ACC112 (cell line): ENCODE measurements at regions not wholly inside any gene's neighbourhood (a gene's known extent, or its start where the extent isn't known, plus 50 kb on each side); places are given as distances from the start of the nearest gene placed in this dataset.

Experiments used
- H2AFZ ChIP-seq: fragments of 200-600 bp; sonication (generic); one replicate; pipeline ENCODE4 v1.6.0; 2017; ENCODE audit warnings: antibody characterized with exemption, low read length; ENCODE audit not compliant: unreplicated experiment
- H3K27ac ChIP-seq: fragments of 200-600 bp; sonication (generic); 2 replicates; pipeline ENCODE4 v1.5.1; 2014; ENCODE audit warnings: low read depth, mild to moderate bottlenecking, antibody characterized with exemption, low read length, moderate library complexity
- H3K27me3 ChIP-seq: fragments of 200-600 bp; sonication (generic); 2 replicates; pipeline ENCODE4 v1.6.1; 2014; ENCODE audit warnings: mild to moderate bottlenecking, antibody characterized with exemption, low read length, moderate library complexity, mixed read lengths; ENCODE audit not compliant: insufficient read depth
- H3K36me3 ChIP-seq: fragments of 200-600 bp; sonication (generic); 2 replicates; pipeline ENCODE4 v1.6.1; 2016; ENCODE audit warnings: mild to moderate bottlenecking, antibody characterized with exemption, low read length, moderate library complexity, mixed read lengths; ENCODE audit not compliant: insufficient read depth
- H3K4me1 ChIP-seq: fragments of 200-600 bp; sonication (generic); one replicate; pipeline ENCODE4 v1.6.1; 2016; ENCODE audit warnings: low read length, mixed read lengths; ENCODE audit not compliant: insufficient read depth, unreplicated experiment, control insufficient read depth
- H3K4me3 ChIP-seq: fragments of 200-600 bp; sonication (generic); 2 replicates; pipeline ENCODE4 v1.5.1; 2014; ENCODE audit warnings: mild to moderate bottlenecking, low read depth, low read length
- H3K79me2 ChIP-seq: fragments of 200-600 bp; sonication (generic); one replicate; pipeline ENCODE4 v1.6.0; 2016; ENCODE audit warnings: low read length; ENCODE audit not compliant: control insufficient read depth, unreplicated experiment, insufficient read depth

- no peak overlapping the region for H3K27ac ChIP-seq
- H3K36me3 ChIP-seq = no peaks in the 10 kb centered on the region
- H2AFZ ChIP-seq = no peak overlapping the region
- no peaks in the 10 kb centered on the region for H3K79me2 ChIP-seq
- peaks cover 4% of the 10 kb centered on the region for H3K4me1 ChIP-seq
- no peaks in the 10 kb centered on the region for H3K27me3 ChIP-seq
- no peak overlapping the region for H3K4me3 ChIP-seq
Observed at GRCh38 chr2:221671515-221671914, 99.4 kb upstream of the EPHA4 start.

GRCh38 chr2:221662689-221663391, 90.7 kb upstream of the EPHA4 start:
- no peaks in the 10 kb centered on the region for H3K4me1 ChIP-seq
- no peak overlapping the region for H2AFZ ChIP-seq
- no peaks in the 10 kb centered on the region for H3K79me2 ChIP-seq

GRCh38 chr2:221657806-221658205, 85.7 kb upstream of the EPHA4 start:
- Histone ChIP-seq H3K4me3 (no peak overlapping the region), H3K27me3 (no peaks in the 10 kb centered on the region), H3K4me1 (no peaks in the 10 kb centered on the region), H3K36me3 (no peaks in the 10 kb centered on the region), H3K79me2 (no peaks in the 10 kb centered on the region), H2AFZ (no peak overlapping the region), H3K27ac (no peak overlapping the region)

More at GRCh38 chr2:221662689-221663391, 90.7 kb upstream of the EPHA4 start:
- Histone ChIP-seq H3K36me3 (no peaks in the 10 kb centered on the region), H3K27me3 (no peaks in the 10 kb centered on the region), H3K27ac (no peak overlapping the region), H3K4me3 (no peak overlapping the region)

- no peak overlapping the region for H3K27ac ChIP-seq
- no peaks in the 10 kb centered on the region for H3K36me3 ChIP-seq
- H3K79me2 ChIP-seq = no peaks in the 10 kb centered on the region
- H2AFZ ChIP-seq = no peak overlapping the region
- H3K27me3 ChIP-seq = no peaks in the 10 kb centered on the region
- H3K4me1 ChIP-seq = no peaks in the 10 kb centered on the region
- no peak overlapping the region for H3K4me3 ChIP-seq
Observed at GRCh38 chr2:221655300-221655699, 83.2 kb upstream of the EPHA4 start.

GRCh38 chr2:221653182-221653581, 81.1 kb upstream of the EPHA4 start:
- no peaks in the 10 kb centered on the region for H3K4me1 ChIP-seq
- H3K27me3 ChIP-seq = no peaks in the 10 kb centered on the region
- H3K4me3 ChIP-seq = no peak overlapping the region

GRCh38 chr2:221649051-221649775, 77.1 kb upstream of the EPHA4 start:
- Histone ChIP-seq H3K4me3 (no peak overlapping the region), H3K27ac (no peak overlapping the region), H3K27me3 (no peaks in the 10 kb centered on the region), H3K36me3 (no peaks in the 10 kb centered on the region), H2AFZ (no peak overlapping the region), H3K79me2 (no peaks in the 10 kb centered on the region), H3K4me1 (no peaks in the 10 kb centered on the region)

More at GRCh38 chr2:221653182-221653581, 81.1 kb upstream of the EPHA4 start:
- Histone ChIP-seq H2AFZ (no peak overlapping the region), H3K36me3 (no peaks in the 10 kb centered on the region), H3K79me2 (no peaks in the 10 kb centered on the region), H3K27ac (no peak overlapping the region)

GRCh38 chr2:221642447-221642846, 70.3 kb upstream of the EPHA4 start:
- H3K79me2 ChIP-seq = no peaks in the 10 kb centered on the region
- no peak overlapping the region for H3K27ac ChIP-seq
- H3K27me3 ChIP-seq = no peaks in the 10 kb centered on the region
- H3K4me3 ChIP-seq = no peak overlapping the region
- no peak overlapping the region for H2AFZ ChIP-seq
- H3K4me1 ChIP-seq = no peaks in the 10 kb centered on the region
- H3K36me3 ChIP-seq = no peaks in the 10 kb centered on the region

- Histone ChIP-seq H3K79me2 (no peaks in the 10 kb centered on the region), H3K4me1 (no peaks in the 10 kb centered on the region), H3K36me3 (no peaks in the 10 kb centered on the region), H3K27ac (no peak overlapping the region), H2AFZ (no peak overlapping the region), H3K4me3 (no peak overlapping the region), H3K27me3 (no peaks in the 10 kb centered on the region)
Observed at GRCh38 chr2:221641181-221641871, 69.2 kb upstream of the EPHA4 start.

- H3K36me3 ChIP-seq = no peaks in the 10 kb centered on the region
- H2AFZ ChIP-seq = no peak overlapping the region
- no peaks in the 10 kb centered on the region for H3K79me2 ChIP-seq
- H3K27ac ChIP-seq = no peak overlapping the region
- no peak overlapping the region for H3K4me3 ChIP-seq
- H3K4me1 ChIP-seq = no peaks in the 10 kb centered on the region
- no peaks in the 10 kb centered on the region for H3K27me3 ChIP-seq
Observed at GRCh38 chr2:221640686-221641085, 68.6 kb upstream of the EPHA4 start.

- Histone ChIP-seq H3K36me3 (no peaks in the 10 kb centered on the region), H3K4me1 (no peaks in the 10 kb centered on the region), H3K79me2 (no peaks in the 10 kb centered on the region), H3K27ac (no peak overlapping the region), H3K4me3 (no peak overlapping the region), H2AFZ (no peak overlapping the region), H3K27me3 (no peaks in the 10 kb centered on the region)
Observed at GRCh38 chr2:221637851-221638250, 65.7 kb upstream of the EPHA4 start.
